ENCODE measurements at regions not wholly inside any gene's neighbourhood (a gene's known extent, or its start where the extent isn't known, plus 50 kb on each side); places are given as distances from the start of the nearest gene placed in this dataset.

DNA sequence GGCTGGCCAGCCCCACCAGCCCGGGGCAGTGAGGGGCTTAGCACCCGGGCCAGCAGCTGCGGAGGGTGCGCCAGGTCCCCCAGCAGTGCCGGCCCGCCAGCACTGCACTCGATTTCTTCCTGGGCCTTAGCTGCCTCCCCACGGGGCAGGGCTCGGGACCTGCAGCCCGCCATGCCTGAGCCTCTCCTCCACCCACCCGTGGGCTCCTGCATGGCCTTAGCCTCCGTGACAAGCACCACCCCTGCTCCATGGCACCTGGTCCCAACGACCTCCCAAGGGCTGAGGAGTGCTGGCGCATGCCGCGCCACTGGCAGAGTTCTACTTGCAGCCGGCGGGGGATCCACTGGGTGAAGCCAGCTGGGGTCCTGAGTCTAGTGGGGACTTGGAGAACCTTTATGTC is 452.6 kb downstream of the AGTPBP1 start:
- in situ Hi-C loops (cut with MboI; ENCODE audit: low pct_unique_long_range_greater_than_20kb, low sequenced_read_pairs): no loop called here

GRCh38 chr9:85283421-85283820 is 458.3 kb downstream of the AGTPBP1 start:
- in situ Hi-C loops (cut with MboI; ENCODE audit: low pct_unique_long_range_greater_than_20kb, low sequenced_read_pairs): no loop called here

More for the DNA sequence above, 452.6 kb downstream of the AGTPBP1 start:
- no peak for DNase-seq

GRCh38 chr9:85278769-85279168 is 463.0 kb downstream of the AGTPBP1 start:
- DNase-seq: no peak

More at GRCh38 chr9:85283421-85283820, 458.3 kb downstream of the AGTPBP1 start:
- no peak for DNase-seq

GRCh38 chr9:85276741-85277140 is 465.0 kb downstream of the AGTPBP1 start:
- in situ Hi-C loops (cut with MboI; ENCODE audit: low pct_unique_long_range_greater_than_20kb, low sequenced_read_pairs): no loop called here
- no peak for DNase-seq

More at GRCh38 chr9:85278769-85279168, 463.0 kb downstream of the AGTPBP1 start:
- in situ Hi-C loops (cut with MboI; ENCODE audit: low pct_unique_long_range_greater_than_20kb, low sequenced_read_pairs): no loop called here

DNA sequence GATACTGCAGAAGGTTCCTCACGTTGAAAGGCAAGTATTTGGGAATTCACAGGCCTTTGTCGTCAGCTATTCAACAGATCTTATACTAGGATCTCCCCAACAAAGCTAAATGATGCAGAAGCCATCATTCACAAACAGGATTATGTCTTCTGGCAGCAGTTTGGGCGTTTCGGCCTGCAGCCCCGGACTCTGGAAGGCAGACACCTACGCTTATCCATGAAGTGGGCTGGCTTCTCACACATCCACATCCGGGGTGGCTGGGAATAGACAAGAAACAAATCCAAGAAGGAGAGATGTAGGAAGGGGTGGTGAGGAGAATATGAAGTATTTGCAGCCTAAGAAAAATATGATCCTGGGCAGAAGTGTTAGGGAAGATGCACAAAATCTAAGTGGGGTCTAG is 471.9 kb downstream of the AGTPBP1 start:
- no peak for DNase-seq
- in situ Hi-C loops (cut with MboI; ENCODE audit: low pct_unique_long_range_greater_than_20kb, low sequenced_read_pairs): no loop called here

GRCh38 chr9:85268131-85268530 is 473.6 kb downstream of the AGTPBP1 start:
- in situ Hi-C loops (cut with MboI; ENCODE audit: low pct_unique_long_range_greater_than_20kb, low sequenced_read_pairs): no loop called here

DNA sequence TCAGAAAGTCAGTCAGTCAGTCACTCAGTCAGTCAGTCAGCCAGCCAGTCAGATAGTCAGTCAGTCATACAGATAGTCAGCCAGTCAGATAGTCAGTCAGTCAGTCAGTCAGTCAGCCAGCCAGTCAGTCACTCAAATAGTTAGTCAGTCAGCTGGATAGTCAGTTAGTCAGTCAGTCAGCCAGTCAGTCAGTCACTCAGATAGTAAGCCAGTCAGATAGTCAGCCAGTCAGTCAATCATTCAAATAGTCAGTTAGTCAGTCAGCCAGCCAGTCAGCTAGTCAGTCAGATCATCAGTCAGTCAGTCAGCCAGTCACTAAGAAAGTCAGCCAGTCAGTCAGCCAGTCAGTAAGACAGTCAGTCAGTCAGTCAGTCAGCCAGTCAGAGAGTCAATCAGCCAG is 477.1 kb downstream of the AGTPBP1 start:
- in situ Hi-C loops (cut with MboI; ENCODE audit: low pct_unique_long_range_greater_than_20kb, low sequenced_read_pairs): no loop called here

More at GRCh38 chr9:85268131-85268530, 473.6 kb downstream of the AGTPBP1 start:
- no peak for DNase-seq

DNA sequence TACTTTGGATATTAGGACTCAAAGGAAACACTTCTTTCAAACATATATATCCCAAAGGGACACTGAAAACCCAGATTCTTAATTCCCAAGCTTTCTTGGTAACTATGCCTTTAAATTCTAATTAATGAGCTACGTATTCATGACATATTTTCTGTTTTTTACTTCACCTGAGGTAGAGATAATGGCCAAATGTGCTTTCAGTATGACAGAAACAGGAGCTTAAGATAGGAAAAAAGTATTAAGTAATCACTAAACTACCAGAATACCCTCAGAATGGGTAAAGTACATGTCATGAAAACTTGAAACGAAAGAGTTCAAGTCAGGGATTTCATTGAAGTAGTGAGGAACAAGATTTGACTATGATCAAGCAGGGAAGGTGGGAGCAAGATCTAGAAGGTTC is 478.5 kb downstream of the AGTPBP1 start:
- in situ Hi-C loops (cut with MboI; ENCODE audit: low pct_unique_long_range_greater_than_20kb, low sequenced_read_pairs): no loop called here
- DNase-seq: no peak

More for the DNA sequence above, 477.1 kb downstream of the AGTPBP1 start:
- no peak for DNase-seq

DNA sequence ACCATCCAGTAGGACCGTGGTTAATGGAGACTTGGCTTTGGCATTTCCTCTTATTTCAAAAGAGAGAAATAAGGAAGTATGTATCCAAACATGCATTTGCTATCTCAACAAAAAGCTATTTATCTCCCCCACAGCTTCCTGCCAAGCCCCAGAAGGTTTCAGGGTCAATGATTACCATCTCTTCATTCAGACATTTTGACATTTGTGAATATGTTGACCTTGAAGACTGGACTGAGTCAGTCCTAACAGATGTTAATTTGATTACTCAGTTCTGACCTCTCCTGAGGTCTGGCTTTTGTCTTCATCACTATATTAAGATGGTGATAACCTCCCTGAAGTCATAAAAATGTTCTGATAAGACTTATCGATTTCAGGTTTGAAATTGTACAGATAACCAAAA is 479.4 kb downstream of the AGTPBP1 start:
- in situ Hi-C loops (cut with MboI; ENCODE audit: low pct_unique_long_range_greater_than_20kb, low sequenced_read_pairs): no loop called here

GRCh38 chr9:85260275-85260845 is 481.4 kb downstream of the AGTPBP1 start:
- no peak for DNase-seq
- in situ Hi-C loops (cut with MboI; ENCODE audit: low pct_unique_long_range_greater_than_20kb, low sequenced_read_pairs): no loop called here

More for the DNA sequence above, 479.4 kb downstream of the AGTPBP1 start:
- peak; percentile 55 for DNase-seq

DNA sequence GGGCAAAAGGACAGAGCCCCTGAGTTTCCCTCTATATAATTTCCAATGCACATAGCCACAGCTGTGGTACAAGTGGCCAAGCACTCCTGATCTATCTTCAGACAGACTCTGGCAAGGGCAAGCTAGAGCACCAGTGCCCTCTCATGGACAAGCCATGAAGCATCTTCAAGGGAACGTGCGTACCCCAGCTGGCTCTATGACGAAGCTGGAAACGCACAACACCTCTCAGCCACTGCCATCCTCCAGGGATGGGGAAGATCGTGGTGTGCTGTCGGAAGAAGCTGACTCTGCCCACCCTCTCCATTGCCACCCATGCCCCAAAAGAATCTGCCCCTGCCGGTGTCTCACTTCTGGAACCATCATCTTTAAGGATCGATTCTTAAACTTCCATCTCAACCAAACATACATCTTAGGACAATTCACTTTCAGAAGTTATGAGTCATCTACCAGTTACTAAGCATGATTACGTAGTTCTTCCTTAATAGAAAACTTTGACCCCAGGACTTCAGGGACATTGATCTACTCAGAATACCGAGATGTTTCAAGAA is 482.9 kb downstream of the AGTPBP1 start:
- DNase-seq: peak; percentile 40
- in situ Hi-C loops (cut with MboI; ENCODE audit: low pct_unique_long_range_greater_than_20kb, low sequenced_read_pairs): no loop called here

- no peak for DNase-seq
- in situ Hi-C loops (cut with MboI; ENCODE audit: low pct_unique_long_range_greater_than_20kb, low sequenced_read_pairs): no loop called here
These were observed 483.5 kb downstream of the AGTPBP1 start for GRCh38 chr9:85258236-85258635.

GRCh38 chr9:85249313-85249621 is 492.5 kb downstream of the AGTPBP1 start:
- no peak for DNase-seq
- in situ Hi-C loops (cut with MboI; ENCODE audit: low pct_unique_long_range_greater_than_20kb, low sequenced_read_pairs): no loop called here

DNA sequence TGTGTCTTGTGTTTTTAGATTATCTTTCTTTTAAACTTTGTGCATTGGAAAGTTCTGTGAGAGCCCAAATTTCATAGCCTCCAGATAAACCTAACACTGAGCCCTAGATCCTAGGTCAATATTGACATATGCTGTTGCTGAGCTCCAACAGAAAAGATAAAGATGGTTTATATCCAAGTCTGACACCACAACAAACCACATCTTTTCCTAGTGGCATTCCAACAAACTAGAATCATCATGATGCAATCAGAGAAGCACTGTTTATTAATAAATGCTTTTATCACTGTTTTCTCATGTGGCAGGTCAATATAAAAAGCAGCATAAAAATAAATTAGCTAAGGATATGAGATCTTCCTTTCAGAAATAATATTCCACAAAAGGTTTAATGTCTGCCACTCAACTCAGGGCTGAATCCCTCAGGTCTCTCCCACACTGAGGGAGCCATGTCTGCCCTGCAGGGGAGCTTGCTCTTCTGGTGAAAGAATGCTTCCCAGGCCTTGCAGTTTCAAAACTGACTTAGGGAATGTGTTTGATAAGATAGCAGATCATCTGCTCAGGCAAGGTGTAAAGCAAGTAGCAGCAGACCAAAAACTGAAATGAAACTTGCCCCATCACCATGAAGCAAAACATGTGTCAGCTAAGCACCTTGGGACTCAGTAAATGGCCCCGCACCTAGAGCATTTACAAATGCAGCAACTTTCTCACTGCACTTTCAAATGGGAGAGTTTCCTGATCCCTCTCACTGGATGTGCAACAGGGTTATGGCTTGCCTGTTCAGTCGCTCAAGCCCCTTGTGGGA is 493.0 kb downstream of the AGTPBP1 start:
- in situ Hi-C loops (cut with MboI; ENCODE audit: low pct_unique_long_range_greater_than_20kb, low sequenced_read_pairs): no loop called here
- DNase-seq: no peak

DNA sequence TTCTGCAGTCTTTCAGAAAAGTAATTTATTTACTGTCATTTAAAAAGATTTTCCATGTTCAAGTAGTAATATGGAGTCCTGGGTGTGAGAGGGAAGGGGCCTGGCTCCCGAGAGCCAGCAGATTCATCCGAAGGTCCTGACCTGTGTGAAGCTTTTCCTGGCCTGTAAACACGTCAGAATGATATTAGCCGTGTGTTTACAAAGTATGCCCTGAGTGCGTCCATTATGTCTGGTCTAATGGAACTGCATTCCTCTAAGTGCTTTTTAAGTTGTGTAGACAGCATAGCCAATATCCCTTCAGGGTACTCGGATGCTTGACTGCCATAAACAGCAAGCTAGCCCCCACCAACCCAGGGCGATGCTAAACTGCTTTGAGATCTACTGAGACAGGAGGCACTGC is 495.2 kb downstream of the AGTPBP1 start:
- no peak for DNase-seq
- in situ Hi-C loops (cut with MboI; ENCODE audit: low pct_unique_long_range_greater_than_20kb, low sequenced_read_pairs): no loop called here

GRCh38 chr9:85244856-85245255 is 496.9 kb downstream of the AGTPBP1 start:
- in situ Hi-C loops (cut with MboI; ENCODE audit: low pct_unique_long_range_greater_than_20kb, low sequenced_read_pairs): no loop called here
- DNase-seq: no peak

DNA sequence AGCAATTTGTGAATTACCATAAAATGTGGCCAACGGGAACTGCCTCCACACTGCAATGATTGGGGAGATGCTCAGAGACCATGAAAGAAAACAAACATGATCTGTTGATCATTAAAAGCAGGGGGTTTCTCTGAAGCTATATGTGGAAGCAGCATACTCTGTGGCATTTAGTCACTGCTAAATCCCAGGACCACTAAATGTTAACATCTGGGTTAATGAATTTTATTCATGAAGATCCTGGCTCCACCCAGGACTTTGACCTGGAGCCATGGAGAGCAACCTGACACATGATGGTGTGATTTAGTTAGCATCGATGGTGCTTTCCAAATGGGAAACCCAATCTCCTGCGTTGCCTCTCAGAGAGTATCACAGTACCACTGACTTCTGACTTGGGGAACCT is 497.8 kb downstream of the AGTPBP1 start:
- DNase-seq: no peak
- in situ Hi-C loops (cut with MboI; ENCODE audit: low pct_unique_long_range_greater_than_20kb, low sequenced_read_pairs): no loop called here

DNA sequence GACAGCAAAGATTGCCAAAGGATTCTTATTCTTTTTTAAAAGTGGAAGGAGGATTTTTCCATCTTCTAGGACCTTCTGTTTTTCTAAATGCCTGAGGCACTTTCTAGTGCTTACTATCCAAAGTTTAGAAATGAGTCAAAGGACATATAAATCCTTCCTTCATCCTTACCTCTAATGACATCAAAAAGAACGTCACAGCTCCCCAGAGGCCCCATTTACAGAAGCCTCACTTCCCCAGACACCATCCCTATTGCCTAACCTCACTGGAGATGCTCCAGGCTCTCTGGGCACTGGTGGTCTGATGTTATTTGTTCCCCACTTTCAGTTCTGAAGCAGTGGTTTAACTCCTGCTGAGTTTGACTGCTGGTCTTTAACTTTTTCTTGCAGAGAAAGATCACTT is 504.3 kb downstream of the AGTPBP1 start:
- in situ Hi-C loops (cut with MboI; ENCODE audit: low pct_unique_long_range_greater_than_20kb, low sequenced_read_pairs): no loop called here
- no peak for DNase-seq

DNA sequence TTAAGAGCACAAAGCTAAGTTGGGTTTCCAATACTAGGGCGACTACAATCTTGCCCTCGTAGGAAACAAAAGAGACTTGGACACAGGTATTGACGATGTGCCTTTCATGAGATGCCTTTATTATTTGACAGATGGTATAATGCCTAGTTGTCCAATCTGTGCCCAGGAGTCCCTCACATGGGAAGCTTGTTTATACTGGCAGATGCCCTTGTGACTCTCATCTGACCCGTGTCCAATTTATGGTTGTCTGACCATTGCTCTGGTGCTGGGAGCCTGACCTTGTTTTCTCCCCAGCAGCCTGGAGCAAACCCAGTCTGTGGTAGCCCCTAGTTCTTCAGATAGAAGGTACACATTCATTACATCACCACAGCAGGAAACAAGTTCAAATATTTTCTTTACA is 511.7 kb downstream of the AGTPBP1 start:
- no peak for DNase-seq
- in situ Hi-C loops (cut with MboI; ENCODE audit: low pct_unique_long_range_greater_than_20kb, low sequenced_read_pairs): no loop called here

DNA sequence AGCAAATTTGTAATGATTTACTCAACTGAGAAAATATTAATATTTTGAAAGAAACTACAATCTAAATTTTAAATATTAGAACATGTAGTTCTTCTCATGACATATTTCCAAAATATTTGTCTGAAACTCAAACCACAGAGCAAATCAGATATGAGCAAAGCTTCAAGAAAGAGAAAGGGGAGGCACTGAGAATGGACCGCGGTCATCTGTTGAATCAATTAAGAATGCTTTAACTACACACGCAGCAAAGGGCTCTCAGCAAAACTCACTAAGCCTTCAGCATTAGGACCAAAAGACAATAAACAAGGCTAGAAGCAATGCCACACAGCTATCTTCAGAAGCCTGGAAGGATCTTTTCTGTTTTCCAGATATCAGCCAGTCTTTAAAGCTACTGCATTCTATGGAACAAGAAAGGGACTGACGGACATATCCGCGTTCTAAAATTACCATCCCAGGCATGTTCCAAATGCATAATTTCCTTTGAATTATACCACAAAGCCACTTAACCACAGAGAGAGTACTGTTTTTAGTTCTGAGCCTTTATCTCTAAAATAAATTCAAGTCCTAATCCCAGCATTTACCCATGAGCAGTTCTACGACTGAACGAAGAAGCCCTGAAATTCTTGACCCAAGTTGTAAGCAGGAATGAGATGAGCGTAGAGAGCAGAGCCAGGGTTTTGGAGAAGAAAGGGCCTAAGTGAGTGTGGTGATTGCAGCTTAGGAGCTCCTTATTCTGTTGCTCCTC is 513.5 kb downstream of the AGTPBP1 start:
- in situ Hi-C loops (cut with MboI; ENCODE audit: low pct_unique_long_range_greater_than_20kb, low sequenced_read_pairs): no loop called here
- DNase-seq: no peak

Data from KBM-7 (cell line).